GM18526 (cell line): ENCODE measurements at regions not wholly inside any gene's neighbourhood (a gene's known extent, or its start where the extent isn't known, plus 50 kb on each side); places are given as distances from the start of the nearest gene placed in this dataset.

Experiments used
- POLR2A ChIP-seq: IDR thresholded peaks from 3 replicates; pipeline ENCODE4 v1.6.1; 2011; ENCODE audit not compliant: insufficient read length; ENCODE audit errors: extremely low read depth

DNA sequence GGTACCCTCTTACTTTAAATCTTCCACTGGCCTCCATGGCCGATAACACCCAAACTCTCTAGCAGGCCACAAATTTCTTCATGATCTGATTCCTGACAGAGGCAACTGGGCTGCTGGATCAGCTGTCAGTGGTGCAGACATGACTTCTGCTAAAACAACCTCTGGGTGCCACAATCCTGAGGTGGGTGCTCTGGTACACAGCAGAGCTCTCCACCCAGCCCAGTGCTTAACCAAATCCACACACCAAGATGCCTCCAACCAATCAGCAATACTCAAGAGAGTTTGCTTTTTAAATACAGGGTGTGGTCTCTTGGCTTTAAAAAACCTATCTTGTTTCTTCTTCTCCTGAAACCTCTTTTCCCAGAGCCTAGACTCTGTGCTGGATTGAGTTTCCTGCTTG, 126.6 kb upstream of the SPACA1 start:
- no peak for TF ChIP-seq POLR2A

DNA sequence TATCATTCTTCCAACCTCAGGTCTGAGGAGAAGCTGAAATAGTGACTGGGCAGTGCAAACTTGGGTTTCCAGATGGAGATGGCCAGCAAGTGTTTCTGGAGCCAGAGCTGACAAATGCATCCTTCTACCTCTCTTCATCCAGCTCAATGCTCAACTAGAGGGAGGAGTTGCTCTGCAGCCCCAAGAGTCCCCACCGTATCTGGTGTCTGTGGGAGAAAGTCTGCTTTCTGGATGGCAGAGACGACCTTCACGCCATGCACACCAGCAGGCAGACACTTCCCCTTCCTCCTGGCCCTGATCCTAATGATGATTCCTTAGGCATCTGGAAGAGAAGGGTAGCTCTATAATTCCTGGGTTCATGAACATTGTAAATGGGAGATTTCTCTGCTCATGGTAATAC, 127.4 kb upstream of the SPACA1 start:
- TF ChIP-seq POLR2A, result no peak

DNA sequence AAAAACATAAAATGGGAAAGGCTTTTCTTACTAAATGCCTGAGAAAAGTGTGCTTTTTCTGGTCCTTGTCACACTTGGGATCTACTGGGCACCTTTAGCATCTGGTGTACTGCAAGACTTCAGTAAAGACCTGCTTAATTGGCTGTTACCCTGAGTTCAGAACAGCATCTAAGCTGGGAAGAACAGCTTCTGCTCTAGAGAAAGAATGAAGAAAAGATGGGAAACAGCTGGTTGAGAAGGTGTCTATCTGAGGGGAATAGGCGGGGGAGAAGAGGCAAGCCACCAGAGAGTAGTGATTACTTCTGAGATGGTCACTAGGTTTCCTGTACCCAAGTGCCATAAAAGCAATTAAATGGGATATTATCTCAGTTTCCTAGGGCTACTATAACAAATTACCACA, 128.2 kb upstream of the SPACA1 start:
- TF ChIP-seq POLR2A, result no peak

DNA sequence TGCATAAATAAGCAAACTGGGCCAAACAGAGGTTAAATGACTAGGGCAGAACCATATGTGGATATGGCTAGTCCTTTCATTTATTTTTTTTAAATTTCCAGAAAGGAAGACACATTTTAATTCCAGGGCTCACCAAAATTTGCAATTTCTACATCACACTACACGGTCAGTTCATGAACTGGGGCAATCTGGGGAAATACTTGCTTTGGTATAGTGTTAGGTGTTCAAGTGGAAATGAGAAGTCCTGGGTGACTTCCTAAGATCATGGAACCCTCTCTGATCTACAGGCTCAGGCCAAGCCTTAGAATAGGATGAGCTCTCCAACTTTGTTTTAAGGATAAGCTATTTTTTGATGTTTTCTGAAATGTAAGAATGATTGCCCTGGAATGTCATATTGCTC, 128.6 kb upstream of the SPACA1 start:
- TF ChIP-seq POLR2A, result no peak

DNA sequence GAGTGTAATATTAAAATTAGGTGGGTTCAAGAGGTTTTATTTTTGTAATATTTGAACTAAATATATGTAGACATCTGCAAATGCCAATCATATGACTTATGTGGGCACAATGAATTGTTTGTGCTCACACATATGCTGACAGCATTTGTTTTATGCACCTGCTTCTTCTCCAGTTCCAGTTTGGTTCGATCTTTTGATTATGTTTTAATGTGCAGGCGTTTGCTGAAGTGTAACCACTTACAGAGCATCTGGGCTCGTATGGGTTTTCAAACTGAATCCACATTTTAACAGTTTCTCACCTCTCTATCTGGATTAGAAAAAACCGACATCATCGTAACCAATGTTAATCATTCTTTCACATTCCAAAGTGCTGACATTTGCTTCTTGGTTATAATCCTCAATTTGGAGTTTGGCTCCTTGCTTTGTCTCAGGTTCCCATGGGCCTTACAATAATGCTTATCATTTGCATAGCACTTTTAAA, 129.1 kb upstream of the SPACA1 start:
- TF ChIP-seq POLR2A, result no peak

DNA sequence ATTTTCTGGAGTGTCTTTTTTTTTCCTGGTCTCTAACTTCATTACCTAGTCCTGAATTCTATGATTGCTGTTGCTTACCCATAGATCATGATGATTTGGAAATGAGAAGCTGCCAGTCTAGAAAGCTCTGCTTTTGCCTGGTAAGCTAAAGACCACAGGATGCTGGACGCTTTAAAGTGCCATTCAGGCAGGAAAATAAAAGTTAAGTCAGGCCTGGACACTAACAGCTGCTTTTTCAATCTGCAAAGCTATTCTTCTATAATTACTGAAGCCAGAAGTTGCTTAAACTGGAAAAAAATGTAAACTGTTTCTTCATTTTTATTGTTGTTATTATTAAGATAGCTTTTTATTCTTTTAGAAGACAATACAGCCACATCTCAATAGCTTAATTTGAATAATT, 129.8 kb upstream of the SPACA1 start:
- TF ChIP-seq POLR2A, result no peak

DNA sequence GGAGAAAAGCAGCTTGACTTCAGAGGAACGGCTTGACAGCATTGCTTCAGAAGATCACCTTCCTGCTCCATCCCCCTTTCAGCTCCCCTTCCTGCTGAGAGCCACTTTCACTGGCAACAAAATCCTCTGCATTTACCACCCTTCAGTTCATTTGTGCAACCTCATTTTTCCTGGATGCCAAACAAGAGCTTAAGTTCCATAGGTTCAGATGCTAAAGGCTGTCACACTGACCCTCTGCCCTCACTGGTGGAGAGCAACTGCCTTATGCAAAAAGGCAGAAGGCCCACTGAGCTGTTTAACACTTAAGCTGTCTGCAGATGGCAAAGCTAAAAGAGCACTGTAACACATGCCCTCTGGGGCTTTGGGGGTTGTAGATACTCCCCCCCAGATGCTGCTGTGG, 131.2 kb upstream of the SPACA1 start:
- TF ChIP-seq POLR2A, result no peak

DNA sequence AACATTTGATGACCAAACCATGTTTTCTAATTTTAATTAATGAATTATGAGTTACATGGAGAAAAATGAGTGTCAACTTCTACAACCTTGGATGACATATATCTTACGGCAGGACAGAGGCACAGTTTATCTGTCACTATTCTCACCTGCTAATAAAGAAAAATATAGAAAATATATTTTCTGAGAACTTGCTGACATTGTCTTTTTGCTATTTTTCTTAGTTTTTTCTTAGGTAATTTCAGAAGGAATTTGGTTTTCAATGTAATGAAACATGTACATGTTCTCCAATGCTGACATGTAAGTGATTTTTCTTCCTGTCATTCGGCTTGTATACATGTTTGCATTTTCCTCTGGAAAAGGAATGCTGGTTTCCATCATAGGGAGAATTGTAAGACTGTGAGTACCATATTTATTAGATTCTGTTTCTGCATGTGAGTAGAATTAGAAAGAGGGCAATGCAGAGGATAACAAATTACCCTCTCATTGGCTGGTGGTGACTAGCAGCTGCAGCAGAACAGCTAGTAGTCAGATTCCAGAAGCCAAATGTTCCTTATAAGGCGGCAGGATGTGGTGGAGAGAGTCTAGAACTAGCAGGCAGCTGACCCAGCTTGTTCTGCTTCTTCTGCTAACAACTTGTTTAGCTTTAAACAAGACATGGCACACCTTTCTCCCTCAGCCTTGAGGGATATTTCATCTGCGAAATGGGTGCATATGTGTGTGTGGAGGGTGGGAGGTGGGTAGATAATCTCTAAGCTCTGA, 132.8 kb upstream of the SPACA1 start:
- TF ChIP-seq POLR2A, result no peak

DNA sequence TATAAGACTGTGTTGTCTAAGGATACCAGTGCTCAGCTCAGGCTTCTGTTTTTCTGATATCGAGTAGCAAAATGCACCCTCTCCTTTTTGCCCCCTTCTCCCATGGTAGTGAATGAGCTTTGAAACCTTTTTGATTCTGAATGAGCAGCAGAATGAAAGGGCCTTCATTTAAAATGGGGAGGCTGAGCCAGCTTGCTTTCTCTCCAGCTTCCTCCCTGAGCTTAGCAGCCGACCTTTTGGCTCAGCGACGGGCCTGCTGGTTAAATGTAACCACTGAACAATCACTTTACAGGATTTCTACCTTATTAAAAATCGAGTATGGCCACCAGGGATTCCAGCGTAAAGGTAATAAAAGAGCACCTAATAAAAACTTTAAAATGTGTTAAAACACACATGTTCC, 133.7 kb upstream of the SPACA1 start:
- no peak for TF ChIP-seq POLR2A

DNA sequence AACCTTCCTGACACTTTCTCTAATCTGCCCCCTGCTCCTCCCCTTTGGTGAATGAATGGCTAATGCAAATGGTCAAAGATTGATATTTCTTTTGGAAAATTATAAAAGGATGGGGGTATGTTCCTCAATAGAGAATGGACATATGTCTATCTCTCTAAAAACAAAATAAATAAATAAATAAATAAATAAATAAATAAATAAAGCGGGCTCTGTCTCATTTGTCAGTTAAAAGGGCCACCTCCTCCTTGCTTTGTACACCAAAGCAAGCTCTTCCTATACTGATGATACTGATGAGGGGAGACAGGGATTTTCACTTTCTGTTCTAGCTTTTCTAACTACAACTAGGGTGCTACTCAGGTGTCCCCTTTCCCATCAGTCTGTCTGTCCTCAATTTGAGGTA, 135.5 kb upstream of the SPACA1 start:
- no peak for TF ChIP-seq POLR2A

DNA sequence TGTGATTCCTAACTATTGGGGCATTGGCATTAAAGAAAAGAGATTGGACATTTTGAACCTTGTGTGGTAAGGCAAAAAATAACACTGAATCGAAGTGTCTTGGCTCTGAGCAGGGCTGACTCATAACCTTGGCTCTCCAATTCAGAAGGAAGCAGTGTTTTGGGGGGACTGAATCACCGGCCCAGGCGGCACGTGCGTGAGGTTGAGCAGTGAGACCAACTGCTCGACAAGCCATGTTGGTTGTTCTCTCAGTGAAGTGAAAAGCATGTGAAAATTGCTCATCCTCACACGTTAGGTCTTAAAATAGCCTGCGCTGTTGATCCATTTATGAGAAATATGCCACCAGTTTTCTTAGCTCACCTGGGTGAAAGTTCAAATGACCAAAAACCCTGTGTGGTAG, 137.8 kb upstream of the SPACA1 start:
- no peak for TF ChIP-seq POLR2A

DNA sequence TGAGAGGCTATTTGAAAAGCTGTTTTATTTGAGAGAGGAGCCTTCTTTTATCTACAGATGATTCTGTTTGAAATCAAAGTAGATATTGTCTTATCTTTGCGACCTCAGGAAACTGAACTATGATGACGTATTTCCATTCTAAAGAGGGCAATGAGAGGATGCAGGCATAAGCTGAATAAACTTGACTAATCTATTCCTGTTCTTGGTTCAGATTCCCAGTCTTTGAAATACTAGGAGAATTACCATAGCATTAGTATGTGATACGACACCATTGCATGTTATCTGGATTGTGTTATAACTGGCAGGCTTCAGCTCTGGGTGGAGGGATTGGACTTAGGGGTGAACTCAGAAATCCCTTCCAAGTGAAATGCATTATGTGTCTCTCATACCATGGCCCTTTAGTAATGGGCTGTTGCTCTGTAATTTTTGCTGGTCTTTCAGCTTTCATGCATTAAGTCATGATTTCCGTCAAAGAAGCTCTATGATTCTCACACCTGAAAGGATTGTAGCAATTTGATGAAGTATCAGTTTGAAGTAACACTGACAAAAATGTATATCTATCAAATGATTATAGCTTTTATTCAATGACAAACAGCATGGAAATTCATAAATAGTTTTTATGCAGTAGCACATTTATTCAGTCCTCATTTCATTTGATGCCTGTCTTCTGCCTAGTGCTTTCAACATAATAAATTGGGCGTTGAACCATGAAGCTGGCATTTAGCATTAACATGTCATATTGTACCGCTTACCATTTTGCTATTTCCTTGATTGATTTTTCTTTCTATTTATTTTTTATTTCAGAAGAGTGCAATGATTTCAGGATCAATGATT, 138.4 kb upstream of the SPACA1 start:
- no peak for TF ChIP-seq POLR2A

DNA sequence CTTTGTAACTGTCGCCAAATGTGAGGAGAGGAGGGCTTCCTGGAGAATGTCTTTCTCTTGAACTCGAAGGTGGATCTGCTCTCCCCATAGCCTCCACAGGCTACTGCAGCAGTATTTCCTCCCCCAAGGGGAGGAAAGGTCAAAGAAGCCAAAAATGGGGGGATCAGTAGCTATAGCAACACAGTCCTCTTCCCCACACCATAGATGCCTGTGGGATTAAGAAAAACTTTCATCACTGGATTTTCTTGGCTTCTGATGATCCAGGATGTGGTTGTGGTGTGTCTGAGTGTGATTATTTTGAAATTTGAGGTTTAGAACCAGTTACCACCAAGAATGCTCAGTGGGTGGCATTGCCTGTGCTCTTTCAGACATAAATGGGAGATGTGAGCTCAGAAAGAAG, 140.1 kb upstream of the SPACA1 start:
- TF ChIP-seq POLR2A, result no peak

DNA sequence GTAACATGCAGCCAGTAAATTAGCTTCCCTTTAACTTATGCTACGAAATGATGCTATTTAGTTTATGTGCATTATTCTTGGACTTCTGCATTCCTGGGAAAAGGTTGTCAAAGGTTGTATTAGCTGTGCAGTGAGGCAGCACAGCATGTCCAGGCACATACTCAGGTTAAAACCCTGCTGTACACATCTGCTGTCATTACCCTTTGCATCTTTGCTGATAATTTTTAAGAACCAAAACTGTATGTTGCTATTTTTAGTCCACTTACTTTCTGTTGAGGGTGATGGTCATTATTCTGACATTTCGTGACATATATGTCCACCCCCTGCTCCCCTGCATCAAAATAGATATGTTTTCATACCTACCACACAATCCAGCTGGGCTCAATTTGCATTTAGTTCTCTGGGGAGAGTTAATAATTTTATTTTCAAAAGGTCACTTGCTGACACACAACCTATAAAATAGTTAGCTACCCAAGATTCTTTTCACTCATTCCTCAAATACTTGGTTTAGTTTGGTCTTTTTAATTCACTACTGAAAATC, 142.5 kb upstream of the SPACA1 start:
- no peak for TF ChIP-seq POLR2A

DNA sequence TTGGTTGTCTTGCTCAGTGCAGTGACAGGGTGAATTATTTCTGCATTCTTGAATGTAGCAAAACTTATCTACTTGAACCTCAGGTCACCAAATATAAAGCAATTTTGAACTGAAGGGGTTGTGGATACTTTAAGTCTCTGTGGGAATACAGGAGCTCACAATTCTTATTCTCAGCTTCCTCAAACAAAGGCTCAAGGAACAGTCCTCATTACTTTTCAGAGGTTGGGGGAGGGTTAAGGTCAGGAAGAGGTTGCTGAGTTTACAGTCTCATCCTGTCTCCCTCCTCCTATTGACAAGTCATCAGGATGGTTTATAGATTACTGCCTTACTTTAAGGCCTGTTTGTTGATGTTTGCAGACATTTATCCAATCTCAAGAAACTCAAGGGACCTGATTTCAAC, 143.6 kb upstream of the SPACA1 start:
- no peak for TF ChIP-seq POLR2A

DNA sequence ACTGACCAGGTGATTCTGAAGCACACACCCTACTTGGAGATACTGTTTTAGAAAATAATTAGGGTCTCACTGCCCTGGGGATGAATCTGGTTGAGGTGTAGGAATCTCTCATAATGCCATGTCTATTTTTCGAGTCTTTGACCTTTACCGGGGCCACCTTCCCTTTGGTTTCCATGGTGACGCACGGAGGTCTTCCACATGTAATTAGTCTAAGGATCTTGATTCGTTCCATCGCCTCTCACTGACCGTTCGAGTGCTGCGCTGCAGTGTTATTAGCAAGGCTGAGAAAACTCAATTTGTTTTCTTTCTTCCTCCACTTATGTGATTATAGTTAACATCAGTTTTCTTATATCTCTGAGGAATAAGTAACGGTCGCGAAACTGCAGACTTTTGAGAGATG, 144.3 kb upstream of the SPACA1 start:
- TF ChIP-seq POLR2A, result no peak
